ENCODE measurements at regions not wholly inside any gene's neighbourhood (a gene's known extent, or its start where the extent isn't known, plus 50 kb on each side); places are given as distances from the start of the nearest gene placed in this dataset.

- Histone ChIP-seq H3K27ac (ENCODE audit: extremely low read length, insufficient read depth, low read length) (no peak overlapping the region), H4K20me1 (ENCODE audit: insufficient read depth, low read length) (no peaks in the 10 kb centered on the region), H2AFZ (ENCODE audit: low read length) (no peak overlapping the region), H3K9ac (ENCODE audit: insufficient read depth, low read depth, low read length) (no peak overlapping the region), H3K79me2 (ENCODE audit: insufficient read depth, low read length) (no peaks in the 10 kb centered on the region), H3K4me2 (ENCODE audit: low read depth, low read length) (no peak overlapping the region), H3K9me3 (ENCODE audit: low read length) (no peaks in the 10 kb centered on the region), H3K27me3 (ENCODE audit: control insufficient read depth in 1 of 2, insufficient read depth in 2 of 2, low read length in 2 of 2) (peaks cover 5 to 57% of the 10 kb centered on the region in 2 experiments; a peak in 4 of 5 replicates), H3K4me3 (replicated peaks in 1 of 3; ENCODE audit: insufficient read depth in 1 of 3, low read depth in 2 of 3, low read length in 3 of 3) (no peak overlapping the region), H3K36me3 (replicated peaks in 1 of 2; ENCODE audit: control insufficient read depth in 1 of 2, insufficient read depth in 2 of 2, low read length in 2 of 2) (no peaks in the 10 kb centered on the region), H3K4me1 (ENCODE audit: insufficient read depth, low read length) (no peaks in the 10 kb centered on the region)
- ATAC-seq (peak; percentile 25; the same call in 1 of the 3 replicates), DNase-seq (ENCODE audit: low spot score) (peak; percentile 23), FAIRE-seq (no peak)
- WGBS (ENCODE audit: low lambda C conversion rate): 6% methylated on average over 8 of the region's 8 CpGs
- in situ Hi-C loops (cut with HindIII; ENCODE audit: extremely low pct_ligation_motif_present, low pct_unique_long_range_greater_than_20kb) (no loop called here), intact Hi-C loops (cut with micrococcal nuclease; ENCODE audit: unreplicated experiment) (no loop called here)
- no TSS peak for BruUV-seq (replicated peaks)
- ChIA-PET POLR2A (no interaction called here), CTCF (ENCODE audit: low intra/inter-chr PET ratio, low total read pairs) (no interaction called here)
- TF ChIP-seq, protein P1, sequence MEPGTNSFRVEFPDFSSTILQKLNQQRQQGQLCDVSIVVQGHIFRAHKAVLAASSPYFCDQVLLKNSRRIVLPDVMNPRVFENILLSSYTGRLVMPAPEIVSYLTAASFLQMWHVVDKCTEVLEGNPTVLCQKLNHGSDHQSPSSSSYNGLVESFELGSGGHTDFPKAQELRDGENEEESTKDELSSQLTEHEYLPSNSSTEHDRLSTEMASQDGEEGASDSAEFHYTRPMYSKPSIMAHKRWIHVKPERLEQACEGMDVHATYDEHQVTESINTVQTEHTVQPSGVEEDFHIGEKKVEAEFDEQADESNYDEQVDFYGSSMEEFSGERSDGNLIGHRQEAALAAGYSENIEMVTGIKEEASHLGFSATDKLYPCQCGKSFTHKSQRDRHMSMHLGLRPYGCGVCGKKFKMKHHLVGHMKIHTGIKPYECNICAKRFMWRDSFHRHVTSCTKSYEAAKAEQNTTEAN (CRISPR knock-in tag; conservative IDR thresholded peaks at IDR 0.05): no peak
- TF ChIP-seq ZNF746 (CRISPR knock-in tag; IDR thresholded peaks at IDR 0.05) (no peak), POGZ (CRISPR knock-in tag; IDR thresholded peaks at IDR 0.05) (no peak), HMGA1 (CRISPR knock-in tag; conservative IDR thresholded peaks at IDR 0.05) (no peak), CREB1 (IDR thresholded peaks at IDR 0.05) (0 out of 2 replicates have a peak, but pooled peaks have one; percentile 33), CREB1 (CRISPR knock-in tag; IDR thresholded peaks at IDR 0.05) (no peak), PHF5A (CRISPR knock-in tag; IDR thresholded peaks at IDR 0.05; ENCODE audit: low read depth, unreplicated experiment) (no peak), ZNF607 (CRISPR knock-in tag; IDR thresholded peaks at IDR 0.05; ENCODE audit: borderline replicate concordance) (no peak), NCOA5 (CRISPR knock-in tag; IDR thresholded peaks at IDR 0.05) (no peak), SMARCE1 (IDR thresholded peaks at IDR 0.05; ENCODE audit: borderline replicate concordance) (no peak), MIXL1 (CRISPR knock-in tag; IDR thresholded peaks at IDR 0.05) (no peak), MEIS1 (CRISPR knock-in tag; IDR thresholded peaks at IDR 0.05; ENCODE audit: borderline replicate concordance) (no peak), SMARCC2 (IDR thresholded peaks at IDR 0.05) (no peak), NFE2 (CRISPR knock-in tag; IDR thresholded peaks at IDR 0.05) (no peak), HCFC1 (IDR thresholded peaks at IDR 0.05; ENCODE audit: low read depth, low read length) (no peak)
- TF ChIP-seq, protein P2, sequence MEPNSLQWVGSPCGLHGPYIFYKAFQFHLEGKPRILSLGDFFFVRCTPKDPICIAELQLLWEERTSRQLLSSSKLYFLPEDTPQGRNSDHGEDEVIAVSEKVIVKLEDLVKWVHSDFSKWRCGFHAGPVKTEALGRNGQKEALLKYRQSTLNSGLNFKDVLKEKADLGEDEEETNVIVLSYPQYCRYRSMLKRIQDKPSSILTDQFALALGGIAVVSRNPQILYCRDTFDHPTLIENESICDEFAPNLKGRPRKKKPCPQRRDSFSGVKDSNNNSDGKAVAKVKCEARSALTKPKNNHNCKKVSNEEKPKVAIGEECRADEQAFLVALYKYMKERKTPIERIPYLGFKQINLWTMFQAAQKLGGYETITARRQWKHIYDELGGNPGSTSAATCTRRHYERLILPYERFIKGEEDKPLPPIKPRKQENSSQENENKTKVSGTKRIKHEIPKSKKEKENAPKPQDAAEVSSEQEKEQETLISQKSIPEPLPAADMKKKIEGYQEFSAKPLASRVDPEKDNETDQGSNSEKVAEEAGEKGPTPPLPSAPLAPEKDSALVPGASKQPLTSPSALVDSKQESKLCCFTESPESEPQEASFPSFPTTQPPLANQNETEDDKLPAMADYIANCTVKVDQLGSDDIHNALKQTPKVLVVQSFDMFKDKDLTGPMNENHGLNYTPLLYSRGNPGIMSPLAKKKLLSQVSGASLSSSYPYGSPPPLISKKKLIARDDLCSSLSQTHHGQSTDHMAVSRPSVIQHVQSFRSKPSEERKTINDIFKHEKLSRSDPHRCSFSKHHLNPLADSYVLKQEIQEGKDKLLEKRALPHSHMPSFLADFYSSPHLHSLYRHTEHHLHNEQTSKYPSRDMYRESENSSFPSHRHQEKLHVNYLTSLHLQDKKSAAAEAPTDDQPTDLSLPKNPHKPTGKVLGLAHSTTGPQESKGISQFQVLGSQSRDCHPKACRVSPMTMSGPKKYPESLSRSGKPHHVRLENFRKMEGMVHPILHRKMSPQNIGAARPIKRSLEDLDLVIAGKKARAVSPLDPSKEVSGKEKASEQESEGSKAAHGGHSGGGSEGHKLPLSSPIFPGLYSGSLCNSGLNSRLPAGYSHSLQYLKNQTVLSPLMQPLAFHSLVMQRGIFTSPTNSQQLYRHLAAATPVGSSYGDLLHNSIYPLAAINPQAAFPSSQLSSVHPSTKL (CRISPR knock-in tag; IDR thresholded peaks at IDR 0.05): no peak
- TF ChIP-seq, protein P3, sequence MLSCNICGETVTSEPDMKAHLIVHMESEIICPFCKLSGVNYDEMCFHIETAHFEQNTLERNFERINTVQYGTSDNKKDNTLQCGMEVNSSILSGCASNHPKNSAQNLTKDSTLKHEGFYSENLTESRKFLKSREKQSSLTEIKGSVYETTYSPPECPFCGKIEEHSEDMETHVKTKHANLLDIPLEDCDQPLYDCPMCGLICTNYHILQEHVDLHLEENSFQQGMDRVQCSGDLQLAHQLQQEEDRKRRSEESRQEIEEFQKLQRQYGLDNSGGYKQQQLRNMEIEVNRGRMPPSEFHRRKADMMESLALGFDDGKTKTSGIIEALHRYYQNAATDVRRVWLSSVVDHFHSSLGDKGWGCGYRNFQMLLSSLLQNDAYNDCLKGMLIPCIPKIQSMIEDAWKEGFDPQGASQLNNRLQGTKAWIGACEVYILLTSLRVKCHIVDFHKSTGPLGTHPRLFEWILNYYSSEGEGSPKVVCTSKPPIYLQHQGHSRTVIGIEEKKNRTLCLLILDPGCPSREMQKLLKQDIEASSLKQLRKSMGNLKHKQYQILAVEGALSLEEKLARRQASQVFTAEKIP (CRISPR knock-in tag; IDR thresholded peaks at IDR 0.05; ENCODE audit: borderline replicate concordance): no peak
Observed at GRCh38 chr17:74042744-74043486, 160.6 kb upstream of the RPL38 start.

Data from HepG2 (cell line).